ENCODE measurements at regions not wholly inside any gene's neighbourhood (a gene's known extent, or its start where the extent isn't known, plus 50 kb on each side); places are given as distances from the start of the nearest gene placed in this dataset.

- TF ChIP-seq E2F6 (IDR thresholded peaks at IDR 0.05) (no peak), SUZ12 (IDR thresholded peaks at IDR 0.05; ENCODE audit: low read length) (no peak), EZH2 (IDR thresholded peaks at IDR 0.05; ENCODE audit: low read depth, low read length, severe bottlenecking) (no peak), ATF2 (IDR thresholded peaks at IDR 0.05; ENCODE audit: low read length) (no peak), POU5F1 (IDR thresholded peaks at IDR 0.05; ENCODE audit: low read depth, low read length) (no peak)
These were observed 516.7 kb downstream of the NEBL start (continued) for GRCh38 chr10:20380401-20380800.

All from H1 (cell line).